Vagina (tissue), 2 donors: ENCODE measurements at regions not wholly inside any gene's neighbourhood (a gene's known extent, or its start where the extent isn't known, plus 50 kb on each side); places are given as distances from the start of the nearest gene placed in this dataset.

Experiments used
- CTCF ChIP-seq, 3 experiments: fragments of 450-650 bp in 2 of 3; fragments of 200-600 bp in 1 of 3; sonication (generic) in 1 of 3; IDR thresholded peaks; one replicate each; pipeline ENCODE4 v1.5.1; 2017 to 2019; ENCODE audit warnings: antibody characterized with exemption in 3 of 3, mild to moderate bottlenecking in 2 of 3, moderate library complexity in 2 of 3
- POLR2A ChIP-seq, 2 donors: fragments of 450-650 bp; IDR thresholded peaks; one replicate each; pipeline ENCODE4 v1.6.1; 2017; ENCODE audit warnings: antibody characterized with exemption in 2 of 2, mild to moderate bottlenecking in 2 of 2, moderate library complexity in 2 of 2
- POLR2AphosphoS5 ChIP-seq, 2 donors: sonication (generic); formaldehyde crosslinking; IDR thresholded peaks; one replicate each; pipeline ENCODE4 v1.9.0; 2017; ENCODE audit warnings: antibody characterized with exemption in 2 of 2, mild to moderate bottlenecking in 2 of 2, low read depth in 1 of 2; ENCODE audit not compliant: insufficient read depth in 1 of 2

DNA sequence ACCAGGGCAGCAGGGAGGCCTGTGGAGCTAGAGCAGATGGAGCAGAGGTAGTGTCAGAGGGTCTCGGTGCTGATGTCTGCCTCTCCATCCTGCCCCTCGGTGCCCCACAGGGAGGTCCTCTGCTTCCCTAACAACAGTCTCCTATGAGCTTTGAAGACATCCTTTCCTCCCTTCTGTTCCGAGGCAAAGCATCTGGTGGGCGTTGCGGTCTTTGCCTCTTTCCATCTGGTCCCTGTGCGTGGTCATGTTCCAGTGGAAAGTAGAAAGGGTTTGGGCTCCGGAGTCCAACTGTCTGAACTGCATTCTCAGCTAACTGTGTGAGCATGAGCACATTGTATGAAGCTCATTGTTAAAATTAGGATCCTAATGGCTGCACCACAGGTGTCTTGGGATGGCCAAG is 370.6 kb downstream of the AACS start:
- TF ChIP-seq POLR2AphosphoS5 (IDR thresholded peaks at IDR 0.05; ENCODE audit: insufficient read depth in 1 of 2, low read depth in 1 of 2) (no peak), CTCF (IDR thresholded peaks at IDR 0.05) (no peak), POLR2A (IDR thresholded peaks at IDR 0.05) (no peak)
